ENCODE measurements at regions not wholly inside any gene's neighbourhood (a gene's known extent, or its start where the extent isn't known, plus 50 kb on each side); places are given as distances from the start of the nearest gene placed in this dataset.

GRCh38 chr10:4307910-4308309 is 518.1 kb upstream of the AKR1E2 start:
- no peak for TF ChIP-seq CTCF (IDR thresholded peaks at IDR 0.05)
- Histone ChIP-seq H3K27me3 (no peaks in the 10 kb centered on the region), H3K4me3 (no peak overlapping the region), H3K4me1 (peaks cover 0 to 26% of the 10 kb centered on the region in 2 donors), H3K36me3 (no peaks in the 10 kb centered on the region), H3K9me3 (no peaks in the 10 kb centered on the region), H3K27ac (peak overlapping the region; percentile 1 to 19)
- DNase-seq (ENCODE audit: low spot score) = no peak

GRCh38 chr10:4306871-4307270 is 519.1 kb upstream of the AKR1E2 start:
- Histone ChIP-seq H3K4me1 (peaks cover 0 to 26% of the 10 kb centered on the region in 2 donors), H3K4me3 (no peak overlapping the region), H3K27me3 (no peaks in the 10 kb centered on the region), H3K9me3 (no peaks in the 10 kb centered on the region), H3K27ac (no peak overlapping the region), H3K36me3 (no peaks in the 10 kb centered on the region)
- no peak for TF ChIP-seq CTCF (IDR thresholded peaks at IDR 0.05)
- no peak for DNase-seq (ENCODE audit: low spot score)

- no peak for TF ChIP-seq CTCF (IDR thresholded peaks at IDR 0.05)
- no peak overlapping the region for H3K27ac ChIP-seq
- peaks cover 0 to 21% of the 10 kb centered on the region in 2 donors for H3K4me1 ChIP-seq
- DNase-seq (ENCODE audit: low spot score) = no peak
- no peaks in the 10 kb centered on the region for H3K27me3 ChIP-seq
- H3K36me3 ChIP-seq = no peaks in the 10 kb centered on the region
- H3K4me3 ChIP-seq = no peak overlapping the region
- no peaks in the 10 kb centered on the region for H3K9me3 ChIP-seq
Measured at GRCh38 chr10:4303045-4303444, 518.0 kb upstream of the KLF6 start.

- H3K27ac ChIP-seq = no peak overlapping the region
- DNase-seq (ENCODE audit: low spot score) = no peak
- no peaks in the 10 kb centered on the region for H3K27me3 ChIP-seq
- H3K4me1 ChIP-seq = peaks cover 0 to 6% of the 10 kb centered on the region in 2 donors
- no peaks in the 10 kb centered on the region for H3K9me3 ChIP-seq
- H3K36me3 ChIP-seq = no peaks in the 10 kb centered on the region
- H3K4me3 ChIP-seq = no peak overlapping the region
- TF ChIP-seq CTCF (IDR thresholded peaks at IDR 0.05) = no peak
Measured at GRCh38 chr10:4301291-4302045, 516.5 kb upstream of the KLF6 start.

- Histone ChIP-seq H3K4me3 (no peak overlapping the region), H3K36me3 (no peaks in the 10 kb centered on the region), H3K9me3 (no peaks in the 10 kb centered on the region), H3K27ac (no peak overlapping the region), H3K4me1 (no peaks in the 10 kb centered on the region), H3K27me3 (no peaks in the 10 kb centered on the region)
- no peak for DNase-seq (ENCODE audit: low spot score)
- no peak for TF ChIP-seq CTCF (IDR thresholded peaks at IDR 0.05)
Measured at GRCh38 chr10:4296161-4296560, 511.2 kb upstream of the KLF6 start.

Data from right atrium auricular region (tissue), 2 donors.